ENCODE measurements at regions not wholly inside any gene's neighbourhood (a gene's known extent, or its start where the extent isn't known, plus 50 kb on each side); places are given as distances from the start of the nearest gene placed in this dataset.
"Not testable (repeated sequence)": the region's sequence is repeated elsewhere in the genome, so short reads cannot be mapped to it uniquely, and the experiment has no call there.

GRCh38 chrX:7372825-7373525 is 225.0 kb upstream of the PUDP start:
- FAIRE-seq (no peak), DNase-seq (ENCODE audit: insufficient read length, low spot score) (no peak)
- TF ChIP-seq POLR2AphosphoS5 (IDR thresholded peaks at IDR 0.05; ENCODE audit: low read depth, low read length): no peak
- TF ChIP-seq POU2F2 (IDR thresholded peaks at IDR 0.05; ENCODE audit: low read depth, low read length): no peak
- TF ChIP-seq TAF1 (IDR thresholded peaks at IDR 0.05; ENCODE audit: low read depth, low read length): no peak
- no peak for TF ChIP-seq POLR2A (IDR thresholded peaks at IDR 0.05; ENCODE audit: low read depth, low read length)
- no peak for TF ChIP-seq SPI1 (IDR thresholded peaks at IDR 0.05; ENCODE audit: low read depth, low read length)
- TF ChIP-seq PAX5 (IDR thresholded peaks at IDR 0.05; ENCODE audit: insufficient read depth, low read length, severe bottlenecking): no peak

DNA sequence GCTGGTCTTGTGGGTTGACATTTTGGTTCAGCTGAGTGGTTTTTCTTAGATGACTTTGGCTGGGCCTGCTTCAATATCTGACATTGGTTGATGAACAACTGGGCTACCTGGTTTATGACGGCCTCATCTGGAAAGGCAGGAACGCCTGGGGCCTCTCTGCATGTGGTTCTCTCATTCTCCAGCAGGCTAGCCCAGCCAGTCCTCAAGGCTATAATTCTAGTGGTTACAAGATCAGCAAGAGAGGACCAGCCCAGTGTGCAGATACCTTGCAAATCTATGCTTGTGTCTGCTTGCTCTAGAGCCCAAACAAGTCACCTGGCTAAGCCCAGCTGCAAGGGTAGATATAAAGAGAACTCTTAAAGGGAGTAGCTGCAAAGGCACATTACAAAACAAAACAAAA is 214.2 kb upstream of the PUDP start:
- TF ChIP-seq POU2F2 (IDR thresholded peaks at IDR 0.05; ENCODE audit: low read depth, low read length) (no peak), POLR2A (IDR thresholded peaks at IDR 0.05; ENCODE audit: low read depth, low read length) (no peak), SPI1 (IDR thresholded peaks at IDR 0.05; ENCODE audit: low read depth, low read length) (no peak), POLR2AphosphoS5 (IDR thresholded peaks at IDR 0.05; ENCODE audit: low read depth, low read length) (no peak), PAX5 (IDR thresholded peaks at IDR 0.05; ENCODE audit: insufficient read depth, low read length, severe bottlenecking) (no peak)
- FAIRE-seq (no peak), DNase-seq (ENCODE audit: insufficient read length, low spot score) (no peak)

GRCh38 chrX:7351926-7352325 is 204.0 kb upstream of the PUDP start:
- TF ChIP-seq PAX5 (IDR thresholded peaks at IDR 0.05; ENCODE audit: insufficient read depth, low read length, severe bottlenecking) (no peak), POLR2A (IDR thresholded peaks at IDR 0.05; ENCODE audit: low read depth, low read length) (no peak), POLR2AphosphoS5 (IDR thresholded peaks at IDR 0.05; ENCODE audit: low read depth, low read length) (no peak), SPI1 (IDR thresholded peaks at IDR 0.05; ENCODE audit: low read depth, low read length) (no peak), TAF1 (IDR thresholded peaks at IDR 0.05; ENCODE audit: low read depth, low read length) (no peak), POU2F2 (IDR thresholded peaks at IDR 0.05; ENCODE audit: low read depth, low read length) (no peak)
- DNase-seq (ENCODE audit: insufficient read length, low spot score): no peak
- FAIRE-seq: no peak

- FAIRE-seq (no peak), DNase-seq (ENCODE audit: insufficient read length, low spot score) (no peak)
- TF ChIP-seq POU2F2 (IDR thresholded peaks at IDR 0.05; ENCODE audit: low read depth, low read length): no peak
- no peak for TF ChIP-seq POLR2AphosphoS5 (IDR thresholded peaks at IDR 0.05; ENCODE audit: low read depth, low read length)
- no peak for TF ChIP-seq PAX5 (IDR thresholded peaks at IDR 0.05; ENCODE audit: insufficient read depth, low read length, severe bottlenecking)
- no peak for TF ChIP-seq POLR2A (IDR thresholded peaks at IDR 0.05; ENCODE audit: low read depth, low read length)
- no peak for TF ChIP-seq TAF1 (IDR thresholded peaks at IDR 0.05; ENCODE audit: low read depth, low read length)
- no peak for TF ChIP-seq SPI1 (IDR thresholded peaks at IDR 0.05; ENCODE audit: low read depth, low read length)
These were observed 199.5 kb upstream of the PUDP start for GRCh38 chrX:7347465-7347864.

DNA sequence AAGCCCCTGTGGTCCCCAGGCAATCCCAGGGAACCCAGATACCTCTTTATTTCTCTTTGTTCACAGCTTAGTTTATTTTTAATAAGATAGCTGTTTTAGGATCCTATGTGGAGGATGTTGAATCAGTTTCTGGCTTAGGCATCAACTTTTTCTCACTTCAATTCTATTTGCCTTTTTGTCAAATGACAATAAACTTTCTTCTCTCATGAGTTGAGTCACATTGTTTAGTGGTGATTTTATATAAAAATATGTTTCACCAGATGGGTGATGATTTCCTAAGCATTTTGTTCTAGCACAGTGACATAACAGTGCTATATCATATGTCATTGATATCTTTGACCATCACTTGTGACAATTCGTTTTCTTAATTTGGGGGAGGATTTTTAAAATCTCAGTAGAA is 198.1 kb upstream of the PUDP start:
- TF ChIP-seq PAX5 (IDR thresholded peaks at IDR 0.05; ENCODE audit: insufficient read depth, low read length, severe bottlenecking) (no peak), POU2F2 (IDR thresholded peaks at IDR 0.05; ENCODE audit: low read depth, low read length) (no peak), SPI1 (IDR thresholded peaks at IDR 0.05; ENCODE audit: low read depth, low read length) (no peak), POLR2A (IDR thresholded peaks at IDR 0.05; ENCODE audit: low read depth, low read length) (no peak), POLR2AphosphoS5 (IDR thresholded peaks at IDR 0.05; ENCODE audit: low read depth, low read length) (no peak), TAF1 (IDR thresholded peaks at IDR 0.05; ENCODE audit: low read depth, low read length) (no peak)
- DNase-seq (ENCODE audit: insufficient read length, low spot score) (no peak), FAIRE-seq (no peak)

DNA sequence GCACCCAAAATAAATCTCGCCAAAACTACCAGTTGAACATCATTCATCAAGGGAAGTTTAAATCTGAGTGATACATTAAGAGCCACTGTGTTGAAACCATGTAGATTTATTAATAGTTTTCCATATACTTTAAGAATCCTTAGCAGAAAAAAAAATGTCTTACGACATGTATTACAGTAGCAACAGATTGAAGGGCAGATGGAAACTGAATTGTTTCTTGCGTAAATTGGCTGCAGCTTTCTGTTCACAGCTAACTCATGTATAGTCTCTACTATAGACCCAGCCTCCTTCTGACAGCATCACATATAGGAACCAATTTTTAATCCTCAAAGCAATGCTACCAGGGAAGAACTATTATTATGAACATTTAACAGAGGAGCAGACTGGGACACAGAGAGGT is 195.2 kb upstream of the PUDP start:
- TF ChIP-seq SPI1 (IDR thresholded peaks at IDR 0.05; ENCODE audit: low read depth, low read length): no peak
- no peak for TF ChIP-seq TAF1 (IDR thresholded peaks at IDR 0.05; ENCODE audit: low read depth, low read length)
- TF ChIP-seq POU2F2 (IDR thresholded peaks at IDR 0.05; ENCODE audit: low read depth, low read length): no peak
- no peak for TF ChIP-seq POLR2AphosphoS5 (IDR thresholded peaks at IDR 0.05; ENCODE audit: low read depth, low read length)
- no peak for TF ChIP-seq PAX5 (IDR thresholded peaks at IDR 0.05; ENCODE audit: insufficient read depth, low read length, severe bottlenecking)
- no peak for TF ChIP-seq POLR2A (IDR thresholded peaks at IDR 0.05; ENCODE audit: low read depth, low read length)
- DNase-seq (ENCODE audit: insufficient read length, low spot score) (no peak), FAIRE-seq (no peak)

GRCh38 chrX:7335816-7336362 is 187.9 kb upstream of the PUDP start:
- peak; percentile 73 for TF ChIP-seq SPI1 (IDR thresholded peaks at IDR 0.05; ENCODE audit: low read depth, low read length)
- not testable (repeated sequence) for DNase-seq (ENCODE audit: insufficient read length, low spot score); FAIRE-seq

DNA sequence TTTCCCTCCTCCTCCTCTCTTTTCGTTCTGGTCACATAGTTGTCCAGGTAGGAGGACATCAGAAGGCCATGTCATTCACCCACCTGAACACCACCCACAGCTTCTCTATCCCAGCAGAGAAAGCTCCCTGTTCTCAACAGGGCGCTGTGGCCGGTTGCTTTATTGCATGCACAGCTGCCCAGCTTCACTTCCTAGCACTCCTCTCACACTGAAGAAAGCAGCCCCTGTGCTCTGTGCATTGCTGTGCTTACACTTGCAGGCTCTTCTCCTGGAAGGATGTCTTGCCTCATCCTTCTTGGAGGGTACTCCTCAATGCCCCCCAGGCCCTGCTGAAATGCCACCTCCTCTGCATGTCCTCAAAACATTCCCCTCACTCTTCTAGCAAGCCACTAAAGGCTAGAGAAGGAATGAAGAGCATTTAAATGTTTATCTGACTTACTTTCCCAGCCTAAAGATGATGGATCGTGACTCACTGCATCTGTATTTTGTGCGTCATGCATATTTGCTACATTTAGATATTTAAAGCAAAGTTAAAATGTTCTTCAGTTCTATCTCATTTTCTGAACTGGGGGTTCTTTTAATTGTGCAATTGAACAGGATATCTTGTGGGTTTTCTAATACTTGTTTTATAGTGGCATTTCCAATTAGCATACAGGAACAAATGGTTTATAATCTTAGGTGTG is 186.4 kb upstream of the PUDP start:
- no peak for FAIRE-seq
- no peak for DNase-seq (ENCODE audit: insufficient read length, low spot score)
- TF ChIP-seq POLR2AphosphoS5 (IDR thresholded peaks at IDR 0.05; ENCODE audit: low read depth, low read length) (no peak), POU2F2 (IDR thresholded peaks at IDR 0.05; ENCODE audit: low read depth, low read length) (no peak), SPI1 (IDR thresholded peaks at IDR 0.05; ENCODE audit: low read depth, low read length) (no peak), POLR2A (IDR thresholded peaks at IDR 0.05; ENCODE audit: low read depth, low read length) (no peak), PAX5 (IDR thresholded peaks at IDR 0.05; ENCODE audit: insufficient read depth, low read length, severe bottlenecking) (no peak), TAF1 (IDR thresholded peaks at IDR 0.05; ENCODE audit: low read depth, low read length) (no peak)

DNA sequence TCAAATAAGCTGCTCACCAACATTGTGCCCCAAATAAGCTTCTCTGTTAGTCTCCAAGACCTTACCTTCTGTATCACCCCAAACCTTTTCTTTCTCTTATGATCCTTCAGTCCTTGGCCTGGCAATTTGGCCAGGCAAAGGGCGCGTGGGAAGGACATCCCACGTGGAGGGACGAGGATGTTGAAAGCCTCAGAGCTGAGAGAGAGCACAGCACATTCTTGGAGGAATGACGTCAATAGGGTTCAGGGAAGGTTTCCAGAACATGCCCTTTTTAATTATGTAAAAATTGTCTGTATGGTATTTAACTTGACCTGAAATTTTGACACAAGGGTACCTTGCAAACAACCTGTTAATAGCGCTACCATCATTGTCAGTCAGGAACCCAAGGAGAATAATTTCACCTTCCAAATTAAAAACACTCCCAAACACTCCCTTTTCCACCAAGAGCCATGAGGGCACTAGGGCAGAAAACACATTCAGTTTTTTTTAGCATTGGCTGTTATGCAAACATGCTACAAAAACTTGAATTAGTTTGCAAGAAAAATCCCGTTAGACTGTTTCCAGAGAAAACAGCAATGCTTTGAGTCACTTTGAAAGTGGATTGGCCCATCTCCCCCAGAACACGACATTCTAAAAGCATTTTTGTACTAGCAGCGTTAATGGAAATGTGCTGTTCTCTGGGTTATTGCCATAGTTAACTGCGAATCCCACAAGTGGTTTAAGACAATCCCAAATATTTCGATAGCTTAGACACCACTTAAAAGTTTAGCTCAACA is 183.2 kb upstream of the PUDP start:
- TF ChIP-seq POLR2AphosphoS5 (IDR thresholded peaks at IDR 0.05; ENCODE audit: low read depth, low read length): no peak
- no peak for TF ChIP-seq POLR2A (IDR thresholded peaks at IDR 0.05; ENCODE audit: low read depth, low read length)
- no peak for TF ChIP-seq POU2F2 (IDR thresholded peaks at IDR 0.05; ENCODE audit: low read depth, low read length)
- TF ChIP-seq PAX5 (IDR thresholded peaks at IDR 0.05; ENCODE audit: insufficient read depth, low read length, severe bottlenecking): no peak
- no peak for TF ChIP-seq SPI1 (IDR thresholded peaks at IDR 0.05; ENCODE audit: low read depth, low read length)
- TF ChIP-seq TAF1 (IDR thresholded peaks at IDR 0.05; ENCODE audit: low read depth, low read length): no peak
- DNase-seq (ENCODE audit: insufficient read length, low spot score) (no peak), FAIRE-seq (no peak)

Measured in GM12891 (cell line).